ACC112 (cell line): ENCODE measurements at regions not wholly inside any gene's neighbourhood (a gene's known extent, or its start where the extent isn't known, plus 50 kb on each side); places are given as distances from the start of the nearest gene placed in this dataset.

Source experiments
- H2AFZ ChIP-seq: fragments of 200-600 bp; sonication (generic); one replicate; pipeline ENCODE4 v1.6.0; 2017; ENCODE audit warnings: antibody characterized with exemption, low read length; ENCODE audit not compliant: unreplicated experiment
- H3K27ac ChIP-seq: fragments of 200-600 bp; sonication (generic); 2 replicates; pipeline ENCODE4 v1.5.1; 2014; ENCODE audit warnings: low read depth, mild to moderate bottlenecking, antibody characterized with exemption, low read length, moderate library complexity
- H3K27me3 ChIP-seq: fragments of 200-600 bp; sonication (generic); 2 replicates; pipeline ENCODE4 v1.6.1; 2014; ENCODE audit warnings: mild to moderate bottlenecking, antibody characterized with exemption, low read length, moderate library complexity, mixed read lengths; ENCODE audit not compliant: insufficient read depth
- H3K36me3 ChIP-seq: fragments of 200-600 bp; sonication (generic); 2 replicates; pipeline ENCODE4 v1.6.1; 2016; ENCODE audit warnings: mild to moderate bottlenecking, antibody characterized with exemption, low read length, moderate library complexity, mixed read lengths; ENCODE audit not compliant: insufficient read depth
- H3K4me1 ChIP-seq: fragments of 200-600 bp; sonication (generic); one replicate; pipeline ENCODE4 v1.6.1; 2016; ENCODE audit warnings: low read length, mixed read lengths; ENCODE audit not compliant: insufficient read depth, unreplicated experiment, control insufficient read depth
- H3K4me3 ChIP-seq: fragments of 200-600 bp; sonication (generic); 2 replicates; pipeline ENCODE4 v1.5.1; 2014; ENCODE audit warnings: mild to moderate bottlenecking, low read depth, low read length
- H3K79me2 ChIP-seq: fragments of 200-600 bp; sonication (generic); one replicate; pipeline ENCODE4 v1.6.0; 2016; ENCODE audit warnings: low read length; ENCODE audit not compliant: control insufficient read depth, unreplicated experiment, insufficient read depth

DNA sequence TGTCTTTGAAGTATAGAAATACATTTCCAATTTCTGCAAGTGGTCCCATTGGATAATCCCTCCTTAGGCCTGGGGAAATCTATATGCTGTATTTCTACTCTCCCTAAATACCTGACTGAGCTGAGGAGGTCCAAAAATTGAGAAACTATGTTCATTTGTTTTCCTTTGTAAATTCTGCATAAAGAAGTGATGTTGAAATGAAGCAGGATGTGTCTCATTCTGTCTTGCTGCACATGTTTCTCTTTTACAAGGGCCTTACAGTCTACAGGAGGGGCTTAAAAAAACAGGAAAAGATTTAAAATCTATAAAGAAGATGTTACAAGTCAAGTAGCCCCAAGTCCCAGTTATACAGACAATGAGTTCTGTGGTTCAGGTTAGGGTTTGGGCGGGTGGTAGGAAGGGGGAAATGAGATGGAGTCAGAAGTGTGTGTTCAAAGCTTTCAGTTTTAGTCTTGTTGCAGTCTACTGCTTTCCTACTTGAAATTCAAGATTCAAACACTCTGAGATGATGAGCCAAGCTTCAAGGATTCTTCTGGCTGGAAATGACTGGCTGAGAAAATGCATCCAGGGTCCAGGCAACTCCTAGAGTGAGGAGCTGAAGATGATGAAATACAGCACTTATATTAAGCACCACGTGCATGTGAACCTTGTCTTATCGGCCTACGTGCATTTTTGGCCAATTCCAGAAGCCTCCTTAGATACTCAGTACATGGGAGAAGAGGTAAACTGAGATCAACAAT lies 146.3 kb upstream of the CELF4 start:
- no peaks in the 10 kb centered on the region for H3K4me1 ChIP-seq
- H3K79me2 ChIP-seq = no peaks in the 10 kb centered on the region
- H3K27ac ChIP-seq = no peak overlapping the region
- H3K27me3 ChIP-seq = no peaks in the 10 kb centered on the region
- no peaks in the 10 kb centered on the region for H3K36me3 ChIP-seq
- H3K4me3 ChIP-seq = no peak overlapping the region
- no peak overlapping the region for H2AFZ ChIP-seq

DNA sequence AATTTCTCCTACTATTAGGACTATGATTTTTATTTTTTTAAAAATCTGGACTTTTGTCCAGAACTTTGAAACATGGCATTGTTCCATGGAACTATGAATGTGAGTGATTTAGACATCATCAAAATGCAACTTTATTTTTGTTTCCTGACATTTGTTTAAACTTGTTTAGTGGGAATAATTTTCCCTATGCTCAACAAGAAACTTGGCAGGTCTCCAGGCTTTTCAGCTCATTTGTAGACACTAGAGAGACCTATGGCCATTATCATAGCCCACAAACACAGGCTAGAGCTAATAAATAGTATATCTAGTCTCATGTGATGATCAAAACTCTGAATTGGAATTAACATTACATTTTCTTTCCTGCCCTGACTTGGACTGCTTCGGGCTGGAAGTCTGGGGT lies 145.1 kb upstream of the CELF4 start:
- no peaks in the 10 kb centered on the region for H3K79me2 ChIP-seq
- no peaks in the 10 kb centered on the region for H3K4me1 ChIP-seq
- no peak overlapping the region for H2AFZ ChIP-seq
- H3K27me3 ChIP-seq = no peaks in the 10 kb centered on the region
- H3K4me3 ChIP-seq = no peak overlapping the region
- H3K36me3 ChIP-seq = no peaks in the 10 kb centered on the region
- no peak overlapping the region for H3K27ac ChIP-seq

DNA sequence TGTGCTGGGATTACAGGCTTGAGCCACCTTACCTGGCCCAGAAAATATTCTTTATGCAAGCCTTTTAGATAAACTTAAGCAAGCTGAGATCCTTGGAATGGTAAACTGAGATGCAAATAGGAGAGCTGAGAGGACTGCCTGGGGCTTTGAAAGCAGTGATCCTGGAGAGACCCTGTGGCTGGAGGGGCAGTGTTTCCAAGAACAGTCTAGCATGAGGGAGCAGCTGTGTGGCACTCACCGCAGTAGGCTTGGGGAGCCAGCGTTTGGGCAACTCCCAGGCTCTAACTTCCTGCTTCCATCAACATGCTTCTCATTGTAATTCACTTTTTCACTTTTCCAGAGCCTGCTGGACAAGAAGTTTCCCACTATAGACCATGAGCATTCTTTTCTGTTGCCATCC lies 144.1 kb upstream of the CELF4 start:
- Histone ChIP-seq H3K27me3 (no peaks in the 10 kb centered on the region), H3K4me3 (no peak overlapping the region), H3K27ac (no peak overlapping the region), H2AFZ (no peak overlapping the region), H3K79me2 (no peaks in the 10 kb centered on the region), H3K4me1 (no peaks in the 10 kb centered on the region), H3K36me3 (no peaks in the 10 kb centered on the region)

DNA sequence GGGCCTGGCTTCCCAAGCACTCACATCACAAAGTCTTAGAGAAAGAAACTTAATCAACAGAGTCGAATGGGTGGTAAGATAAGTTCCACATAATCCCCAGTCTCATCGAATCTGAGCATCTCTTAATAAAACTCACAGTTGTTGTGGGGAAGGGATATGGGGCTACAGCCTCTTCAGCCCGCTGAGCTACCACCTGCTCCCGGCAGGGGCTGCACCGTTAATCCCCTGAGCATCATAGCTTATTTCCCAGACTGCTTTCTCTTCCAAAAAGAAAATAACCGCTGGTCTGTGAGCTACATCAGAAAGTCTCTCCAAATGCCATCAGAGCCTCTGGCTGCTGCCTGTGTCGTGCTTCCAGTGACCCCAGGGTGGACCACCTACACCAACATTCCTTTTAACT lies 139.4 kb upstream of the CELF4 start:
- Histone ChIP-seq H2AFZ (no peak overlapping the region), H3K4me1 (no peaks in the 10 kb centered on the region), H3K36me3 (no peaks in the 10 kb centered on the region), H3K27me3 (no peaks in the 10 kb centered on the region), H3K27ac (no peak overlapping the region), H3K4me3 (no peak overlapping the region), H3K79me2 (no peaks in the 10 kb centered on the region)

- Histone ChIP-seq H3K27me3 (no peaks in the 10 kb centered on the region), H3K79me2 (no peaks in the 10 kb centered on the region), H3K27ac (no peak overlapping the region), H3K4me3 (no peak overlapping the region), H2AFZ (no peak overlapping the region), H3K4me1 (no peaks in the 10 kb centered on the region), H3K36me3 (no peaks in the 10 kb centered on the region)
Observed at GRCh38 chr18:37702841-37703240, 137.2 kb upstream of the CELF4 start.

- Histone ChIP-seq H3K27ac (no peak overlapping the region), H3K4me3 (no peak overlapping the region), H3K36me3 (no peaks in the 10 kb centered on the region), H2AFZ (no peak overlapping the region), H3K27me3 (no peaks in the 10 kb centered on the region), H3K79me2 (no peaks in the 10 kb centered on the region), H3K4me1 (no peaks in the 10 kb centered on the region)
Observed at GRCh38 chr18:37701967-37702366, 136.4 kb upstream of the CELF4 start.

- H3K27ac ChIP-seq = no peak overlapping the region
- no peak overlapping the region for H2AFZ ChIP-seq
- no peaks in the 10 kb centered on the region for H3K27me3 ChIP-seq
- H3K4me3 ChIP-seq = no peak overlapping the region
- H3K79me2 ChIP-seq = no peaks in the 10 kb centered on the region
- H3K36me3 ChIP-seq = no peaks in the 10 kb centered on the region
- H3K4me1 ChIP-seq = no peaks in the 10 kb centered on the region
Observed at GRCh38 chr18:37698508-37699040, 133.0 kb upstream of the CELF4 start.

GRCh38 chr18:37694516-37694915 lies 128.9 kb upstream of the CELF4 start:
- H3K79me2 ChIP-seq = no peaks in the 10 kb centered on the region

GRCh38 chr18:37691162-37691561 lies 125.6 kb upstream of the CELF4 start:
- H3K4me3 ChIP-seq = no peak overlapping the region
- no peaks in the 10 kb centered on the region for H3K79me2 ChIP-seq
- no peaks in the 10 kb centered on the region for H3K36me3 ChIP-seq
- no peak overlapping the region for H2AFZ ChIP-seq
- no peaks in the 10 kb centered on the region for H3K27me3 ChIP-seq
- no peak overlapping the region for H3K27ac ChIP-seq
- H3K4me1 ChIP-seq = no peaks in the 10 kb centered on the region

More at GRCh38 chr18:37694516-37694915, 128.9 kb upstream of the CELF4 start:
- no peak overlapping the region for H2AFZ ChIP-seq
- no peaks in the 10 kb centered on the region for H3K4me1 ChIP-seq
- no peaks in the 10 kb centered on the region for H3K36me3 ChIP-seq
- H3K27me3 ChIP-seq = no peaks in the 10 kb centered on the region
- H3K4me3 ChIP-seq = no peak overlapping the region
- H3K27ac ChIP-seq = no peak overlapping the region

DNA sequence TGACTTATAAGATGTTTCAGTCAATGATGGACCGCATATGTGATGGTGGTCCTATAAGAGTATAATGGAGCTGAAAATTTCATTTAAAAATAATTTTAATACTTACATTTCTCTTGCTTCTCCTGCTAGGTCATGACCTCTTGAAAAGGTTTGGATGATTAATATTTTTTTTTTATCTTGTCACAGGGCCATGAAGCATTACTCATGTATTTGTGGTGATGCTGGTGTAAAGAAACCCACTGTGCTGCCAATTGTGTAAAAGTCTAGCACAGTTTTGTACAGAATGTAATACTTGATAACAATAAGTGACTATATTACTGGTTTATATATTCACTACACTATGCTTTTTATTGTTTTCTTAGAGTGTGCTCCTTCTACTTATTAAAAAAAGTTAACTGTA lies 124.2 kb upstream of the CELF4 start:
- Histone ChIP-seq H3K4me1 (no peaks in the 10 kb centered on the region), H3K4me3 (no peak overlapping the region), H2AFZ (no peak overlapping the region), H3K27ac (no peak overlapping the region), H3K27me3 (no peaks in the 10 kb centered on the region), H3K79me2 (no peaks in the 10 kb centered on the region), H3K36me3 (no peaks in the 10 kb centered on the region)

GRCh38 chr18:37684590-37684989 lies 119.0 kb upstream of the CELF4 start:
- H3K27ac ChIP-seq = no peak overlapping the region
- no peaks in the 10 kb centered on the region for H3K27me3 ChIP-seq
- H3K36me3 ChIP-seq = no peaks in the 10 kb centered on the region
- no peak overlapping the region for H2AFZ ChIP-seq
- no peak overlapping the region for H3K4me3 ChIP-seq
- no peaks in the 10 kb centered on the region for H3K4me1 ChIP-seq
- H3K79me2 ChIP-seq = no peaks in the 10 kb centered on the region
